ENCODE measurements at regions not wholly inside any gene's neighbourhood (a gene's known extent, or its start where the extent isn't known, plus 50 kb on each side); places are given as distances from the start of the nearest gene placed in this dataset.
"Not testable (repeated sequence)": the region's sequence is repeated elsewhere in the genome, so short reads cannot be mapped to it uniquely, and the experiment has no call there.

DNA sequence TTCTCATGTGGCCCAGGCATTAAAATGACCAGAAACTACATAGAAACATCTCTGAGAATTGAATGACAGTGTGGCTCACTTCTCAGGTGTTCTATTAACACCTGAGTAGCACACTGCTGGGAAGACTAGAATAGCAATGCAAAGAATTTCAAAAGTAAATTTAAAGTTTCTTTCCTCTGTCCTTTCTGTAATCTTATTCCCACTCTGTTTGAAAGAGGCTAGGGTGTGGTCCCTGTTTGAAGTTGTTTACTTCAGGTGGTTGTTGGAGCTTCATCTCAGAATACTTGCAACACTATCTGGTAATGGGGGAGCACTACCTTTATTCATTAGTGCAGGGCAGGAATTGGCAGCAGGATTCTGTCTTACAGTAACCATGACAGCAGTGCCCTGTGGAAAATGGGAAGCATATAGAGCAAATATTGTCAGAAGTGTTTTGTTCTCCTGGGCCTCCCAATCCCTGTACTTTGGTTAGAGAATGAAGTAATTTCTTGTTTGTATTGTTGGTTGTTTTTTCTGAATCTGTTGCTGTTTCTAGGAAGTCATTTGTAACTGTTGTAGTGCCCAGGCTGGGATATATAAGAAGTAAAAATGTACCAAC lies 1210.2 kb upstream of the ATXN8OS start:
- no peaks in the 10 kb centered on the region for H3K27me3 Mint-ChIP-seq
- ChIA-PET CTCF (no interaction called here), POLR2A (no interaction called here)
- ATAC-seq: no peak
- H3K9me3 Mint-ChIP-seq: peaks cover 13% of the 10 kb centered on the region
- TF ChIP-seq, protein P1, sequence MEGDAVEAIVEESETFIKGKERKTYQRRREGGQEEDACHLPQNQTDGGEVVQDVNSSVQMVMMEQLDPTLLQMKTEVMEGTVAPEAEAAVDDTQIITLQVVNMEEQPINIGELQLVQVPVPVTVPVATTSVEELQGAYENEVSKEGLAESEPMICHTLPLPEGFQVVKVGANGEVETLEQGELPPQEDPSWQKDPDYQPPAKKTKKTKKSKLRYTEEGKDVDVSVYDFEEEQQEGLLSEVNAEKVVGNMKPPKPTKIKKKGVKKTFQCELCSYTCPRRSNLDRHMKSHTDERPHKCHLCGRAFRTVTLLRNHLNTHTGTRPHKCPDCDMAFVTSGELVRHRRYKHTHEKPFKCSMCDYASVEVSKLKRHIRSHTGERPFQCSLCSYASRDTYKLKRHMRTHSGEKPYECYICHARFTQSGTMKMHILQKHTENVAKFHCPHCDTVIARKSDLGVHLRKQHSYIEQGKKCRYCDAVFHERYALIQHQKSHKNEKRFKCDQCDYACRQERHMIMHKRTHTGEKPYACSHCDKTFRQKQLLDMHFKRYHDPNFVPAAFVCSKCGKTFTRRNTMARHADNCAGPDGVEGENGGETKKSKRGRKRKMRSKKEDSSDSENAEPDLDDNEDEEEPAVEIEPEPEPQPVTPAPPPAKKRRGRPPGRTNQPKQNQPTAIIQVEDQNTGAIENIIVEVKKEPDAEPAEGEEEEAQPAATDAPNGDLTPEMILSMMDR (IDR thresholded peaks at IDR 0.05): no peak
- no peaks in the 10 kb centered on the region for H3K36me3 Mint-ChIP-seq (ENCODE audit: low read depth)
- intact Hi-C loops (cut with micrococcal nuclease): no loop called here
- no peaks in the 10 kb centered on the region for H3K4me1 Mint-ChIP-seq (ENCODE audit: low read depth)
- H3K27ac Mint-ChIP-seq: no peak overlapping the region
- no peak for DNase-seq
- no peak overlapping the region for H3K4me3 Mint-ChIP-seq

DNA sequence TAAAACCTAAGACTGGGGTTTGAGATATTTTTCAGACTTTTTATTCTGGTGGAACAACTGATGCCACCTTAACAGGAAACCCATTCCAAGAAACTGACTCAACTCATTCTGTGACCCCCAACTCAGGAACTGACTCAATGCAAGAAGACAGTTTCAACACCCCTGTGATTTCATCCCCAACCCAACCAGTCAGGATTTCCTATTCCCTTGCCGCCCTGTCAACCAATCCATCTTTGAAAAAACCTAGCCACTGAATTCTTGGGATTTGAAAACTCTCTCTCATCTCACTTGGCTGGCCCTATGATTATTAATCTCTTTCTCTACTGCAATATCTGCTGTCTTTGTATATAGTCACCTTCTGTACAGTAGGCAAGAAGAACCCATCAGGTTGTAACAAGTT lies 1211.9 kb upstream of the ATXN8OS start:
- no peak for DNase-seq
- CTCF ChIA-PET: no interaction called here
- Mint-ChIP-seq H3K27me3 (no peaks in the 10 kb centered on the region), H3K27ac (no peak overlapping the region), H3K36me3 (ENCODE audit: low read depth) (no peaks in the 10 kb centered on the region), H3K4me1 (ENCODE audit: low read depth) (no peaks in the 10 kb centered on the region), H3K9me3 (peaks cover 16% of the 10 kb centered on the region), H3K4me3 (no peak overlapping the region)
- POLR2A ChIA-PET: no interaction called here
- intact Hi-C loops (cut with micrococcal nuclease): no loop called here
- no peak for ATAC-seq
- TF ChIP-seq, protein P1 (IDR thresholded peaks at IDR 0.05): no peak

DNA sequence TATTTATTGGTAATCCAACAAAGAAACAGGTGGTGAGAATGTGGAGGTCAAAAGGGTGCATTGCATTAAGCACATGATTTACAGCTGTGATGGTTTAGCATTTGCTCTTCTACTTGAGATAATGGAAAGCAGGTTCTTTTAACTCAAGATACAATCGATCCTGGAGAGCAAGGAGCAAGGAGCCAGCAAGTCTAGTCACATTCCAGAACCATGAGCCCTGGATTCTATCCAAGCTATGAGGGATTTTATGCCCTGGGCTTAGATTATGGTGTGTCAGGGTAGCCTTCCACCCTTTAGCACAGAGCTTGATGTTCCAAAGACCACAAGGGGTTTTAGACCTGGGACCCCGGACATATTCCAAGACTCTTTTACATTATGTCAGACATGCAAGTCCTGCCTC lies 1213.9 kb upstream of the ATXN8OS start:
- peaks cover 27% of the 10 kb centered on the region for H3K9me3 Mint-ChIP-seq
- CTCF ChIA-PET; H3K27me3 Mint-ChIP-seq; H3K4me3 Mint-ChIP-seq; POLR2A ChIA-PET; H3K36me3 Mint-ChIP-seq (ENCODE audit: low read depth); H3K4me1 Mint-ChIP-seq (ENCODE audit: low read depth); DNase-seq; H3K27ac Mint-ChIP-seq; ATAC-seq; intact Hi-C loops (cut with micrococcal nuclease): not testable (repeated sequence)

DNA sequence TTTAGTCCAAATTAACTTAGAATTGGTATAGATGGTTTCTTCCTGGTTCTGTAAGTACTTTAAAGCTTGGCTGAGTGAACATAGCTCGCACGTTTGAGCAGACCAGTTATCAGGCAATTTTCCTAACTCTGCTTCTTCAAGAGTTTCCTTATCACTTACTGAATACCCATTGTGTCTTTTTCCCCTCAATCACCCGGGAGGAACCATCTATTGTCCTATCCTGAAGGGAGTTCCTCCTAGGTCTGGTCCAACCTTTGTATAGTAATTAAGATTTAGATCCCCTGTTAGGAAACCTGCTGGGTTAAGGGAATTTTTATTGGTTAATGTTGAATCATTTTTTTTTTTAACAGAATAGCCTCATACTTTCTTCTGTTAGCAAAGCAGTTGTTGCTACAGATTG lies 1215.0 kb upstream of the ATXN8OS start:
- DNase-seq; CTCF ChIA-PET; POLR2A ChIA-PET; ATAC-seq; H3K4me3 Mint-ChIP-seq; H3K27me3 Mint-ChIP-seq; H3K27ac Mint-ChIP-seq; H3K4me1 Mint-ChIP-seq (ENCODE audit: low read depth); H3K36me3 Mint-ChIP-seq (ENCODE audit: low read depth); intact Hi-C loops (cut with micrococcal nuclease): not testable (repeated sequence)
- peaks cover 19% of the 10 kb centered on the region for H3K9me3 Mint-ChIP-seq

DNA sequence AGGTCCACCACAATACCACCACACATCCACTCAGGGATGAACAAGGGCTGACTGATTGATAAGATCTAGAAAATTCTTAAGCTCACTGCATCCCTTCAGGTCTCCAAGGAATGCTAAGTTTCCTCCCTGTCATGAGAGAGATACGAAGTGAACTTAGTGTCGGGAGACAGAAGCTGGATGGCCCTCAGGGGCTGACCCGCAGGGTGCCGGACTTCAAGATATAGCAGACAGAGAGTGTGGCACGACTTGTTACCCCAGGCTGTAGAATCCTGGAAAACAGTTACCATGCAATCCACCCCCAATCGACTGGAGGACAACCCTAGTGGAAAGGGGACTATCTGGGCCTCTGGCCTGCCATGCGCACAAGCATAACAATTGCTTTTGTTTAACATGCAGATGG lies 1217.5 kb upstream of the ATXN8OS start:
- peaks cover 18% of the 10 kb centered on the region for H3K9me3 Mint-ChIP-seq
- CTCF ChIA-PET; H3K27ac Mint-ChIP-seq; H3K4me3 Mint-ChIP-seq; H3K36me3 Mint-ChIP-seq (ENCODE audit: low read depth); DNase-seq; ATAC-seq; intact Hi-C loops (cut with micrococcal nuclease); H3K4me1 Mint-ChIP-seq (ENCODE audit: low read depth); H3K27me3 Mint-ChIP-seq: not testable (repeated sequence)
- POLR2A ChIA-PET: interaction anchor here (0.6 kb wide), 1 partner anchor 213 kb away, joined by 3 read pairs; no protein-coding TSS in a partner anchor

DNA sequence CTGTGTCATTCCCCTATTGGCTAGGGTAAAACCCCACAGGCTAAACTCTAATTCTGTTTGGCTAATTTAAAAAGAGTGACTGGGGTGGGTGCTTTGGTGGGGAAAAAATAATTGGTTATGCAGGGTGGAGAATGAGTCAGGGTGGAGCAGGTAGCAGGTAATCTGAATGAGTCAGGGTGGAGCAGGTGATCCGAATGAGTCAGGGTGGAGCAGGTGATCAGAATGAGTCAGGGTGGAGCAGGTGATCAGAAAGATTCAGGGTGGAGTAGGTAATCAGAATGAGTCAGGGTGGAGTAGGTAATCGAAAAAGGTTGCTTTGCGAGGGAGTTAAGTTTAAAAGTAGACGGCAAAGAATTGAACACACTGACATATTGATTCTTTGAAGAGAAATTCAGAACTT lies 1218.8 kb upstream of the ATXN8OS start:
- Mint-ChIP-seq H3K27me3 (no peaks in the 10 kb centered on the region), H3K36me3 (ENCODE audit: low read depth) (no peaks in the 10 kb centered on the region), H3K27ac (no peak overlapping the region), H3K4me1 (ENCODE audit: low read depth) (no peaks in the 10 kb centered on the region), H3K9me3 (peaks cover 16% of the 10 kb centered on the region), H3K4me3 (no peak overlapping the region)
- DNase-seq: no peak
- TF ChIP-seq, protein P1 (IDR thresholded peaks at IDR 0.05): no peak
- CTCF ChIA-PET: no interaction called here
- no peak for ATAC-seq
- POLR2A ChIA-PET: no interaction called here
- intact Hi-C loops (cut with micrococcal nuclease): no loop called here

DNA sequence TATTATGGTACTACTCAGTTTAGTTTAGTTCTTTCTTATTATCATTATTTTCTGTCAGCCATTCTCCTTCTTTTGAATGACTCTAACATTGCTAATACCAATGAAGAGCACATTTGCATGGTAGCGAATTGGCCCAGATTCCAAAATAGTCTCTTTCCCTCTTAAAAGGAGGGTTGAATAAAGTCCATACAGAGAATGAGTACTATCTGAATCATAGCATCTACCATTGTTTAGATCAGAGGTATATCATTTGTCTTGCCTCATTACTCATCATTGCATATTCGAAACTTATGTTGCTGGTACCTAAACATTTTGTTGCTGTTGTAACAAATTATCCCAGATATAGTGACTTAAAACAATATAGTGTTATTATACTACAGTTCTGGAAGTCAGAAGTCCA lies 1235.3 kb upstream of the ATXN8OS start:
- H3K4me3 Mint-ChIP-seq: no peak overlapping the region
- no peaks in the 10 kb centered on the region for H3K27me3 Mint-ChIP-seq
- TF ChIP-seq, protein P1 (IDR thresholded peaks at IDR 0.05): no peak
- ATAC-seq (no peak), DNase-seq (no peak)
- H3K4me1 Mint-ChIP-seq (ENCODE audit: low read depth): no peaks in the 10 kb centered on the region
- intact Hi-C loops (cut with micrococcal nuclease): no loop called here
- peaks cover 5% of the 10 kb centered on the region for H3K9me3 Mint-ChIP-seq
- CTCF ChIA-PET: no interaction called here
- no peak overlapping the region for H3K27ac Mint-ChIP-seq
- POLR2A ChIA-PET: no interaction called here
- no peaks in the 10 kb centered on the region for H3K36me3 Mint-ChIP-seq (ENCODE audit: low read depth)

All from activated CD8-positive, alpha-beta T cell treated with anti-CD3 and anti-CD28 coated beads for 36 hours (primary cell).